Stomach (tissue), 8 donors: ENCODE measurements at regions not wholly inside any gene's neighbourhood (a gene's known extent, or its start where the extent isn't known, plus 50 kb on each side); places are given as distances from the start of the nearest gene placed in this dataset.

Source experiments
- DNase-seq, 2 donors: peaks; one replicate each; pipeline versions ENCODE4 v3.0.0 to v3.0.0-alpha.2; 2013 to 2019
- H3K27ac ChIP-seq, 5 donors: fragments of 200-600 bp in 4 of 5; sonication (generic) in 4 of 5; one replicate each; pipeline ENCODE4 v1.5.1; 2013 to 2019; ENCODE audit warnings: mild to moderate bottlenecking in 1 of 5, moderate library complexity in 1 of 5
- H3K27me3 ChIP-seq, 3 donors: fragments of 200-600 bp; sonication (generic); one replicate each; pipeline ENCODE4 v1.5.1; 2017 to 2019; ENCODE audit warnings: mixed run types in 1 of 3
- H3K36me3 ChIP-seq, 4 donors: fragments of 200-600 bp; sonication (generic); 1 replicate in 3 of 4; 2 replicates in 1 of 4; pipeline ENCODE4 v1.5.1; 2016 to 2019
- H3K4me1 ChIP-seq, 4 donors: fragments of 200-600 bp; sonication (generic); one replicate each; pipeline ENCODE4 v1.5.1; 2016 to 2019
- H3K4me3 ChIP-seq, 4 donors: fragments of 200-600 bp; sonication (generic) in 3 of 4; one replicate each; pipeline ENCODE4 v1.5.1; 2016 to 2019; ENCODE audit warnings: mild to moderate bottlenecking in 1 of 4
- H3K9me3 ChIP-seq, 4 donors: fragments of 200-600 bp; sonication (generic); one replicate each; pipeline ENCODE4 v1.5.1; 2016 to 2019
- CTCF ChIP-seq, 7 experiments: fragments of 450-650 bp in 4 of 7; fragments of 200-600 bp in 3 of 7; sonication (generic) in 3 of 7; IDR thresholded peaks; one replicate each; pipeline ENCODE4 v1.5.1; 2016 to 2019; ENCODE audit warnings: antibody characterized with exemption in 7 of 7, control low read depth in 2 of 7, mild to moderate bottlenecking in 1 of 7
- EP300 ChIP-seq: sonication (generic); formaldehyde crosslinking; IDR thresholded peaks from one replicate; pipeline ENCODE4 v1.6.1; 2017; ENCODE audit warnings: antibody characterized with exemption
- POLR2A ChIP-seq, 4 donors: fragments of 450-650 bp; IDR thresholded peaks; one replicate each; pipeline ENCODE4 v1.6.1; 2016; ENCODE audit warnings: antibody characterized with exemption in 4 of 4, control low read depth in 2 of 4, mild to moderate bottlenecking in 1 of 4, moderate library complexity in 1 of 4
- POLR2AphosphoS5 ChIP-seq, 3 donors: sonication (generic); formaldehyde crosslinking; IDR thresholded peaks; one replicate each; pipeline ENCODE4 v1.6.1; 2016; ENCODE audit warnings: antibody characterized with exemption in 3 of 3
- WGBS, 5 donors: extraction: QIAGEN DNeasy Blood & Tissue Kit in 3 of 5; methylation state at CpG; one replicate each; pipeline versions ENCODE4 v1.1.5 to v1.1.7; 2013 to 2018; 5-methylcytosine and 5-hydroxymethylcytosine counted together
- intact Hi-C: fragments of 100-400 bp; cut with DNase I; formaldehyde crosslinking; loops from one replicate; pipeline ENCODE4 v1.15.1; 2023; ENCODE audit warnings: low total_unique reads
- donor health status: healthy with polysubstance abuse.
- donor health status: Bipolar disorder and iron deficiency.
- donor health status: healthy.

GRCh38 chr2:60633615-60634014 is 80.2 kb upstream of the BCL11A start:
- H3K36me3 ChIP-seq: no peaks in the 10 kb centered on the region
- H3K27ac ChIP-seq: no peak overlapping the region
- no peak for TF ChIP-seq POLR2AphosphoS5 (IDR thresholded peaks at IDR 0.05)
- no peak for TF ChIP-seq EP300
- TF ChIP-seq CTCF (IDR thresholded peaks at IDR 0.05): no peak
- no peak for TF ChIP-seq POLR2A (IDR thresholded peaks at IDR 0.05)
- peaks cover 0 to 7% (median 0%) of the 10 kb centered on the region in 3 donors for H3K27me3 ChIP-seq
- peak in 1 of 2 donors; percentile 6 for DNase-seq
- intact Hi-C loops: no loop called here
- no peaks in the 10 kb centered on the region for H3K9me3 ChIP-seq
- H3K4me1 ChIP-seq: no peaks in the 10 kb centered on the region
- WGBS, 5 donors: 26 to 50% (median 44%) methylated on average over 5 of the region's 5 CpGs
- H3K4me3 ChIP-seq: no peak overlapping the region

DNA sequence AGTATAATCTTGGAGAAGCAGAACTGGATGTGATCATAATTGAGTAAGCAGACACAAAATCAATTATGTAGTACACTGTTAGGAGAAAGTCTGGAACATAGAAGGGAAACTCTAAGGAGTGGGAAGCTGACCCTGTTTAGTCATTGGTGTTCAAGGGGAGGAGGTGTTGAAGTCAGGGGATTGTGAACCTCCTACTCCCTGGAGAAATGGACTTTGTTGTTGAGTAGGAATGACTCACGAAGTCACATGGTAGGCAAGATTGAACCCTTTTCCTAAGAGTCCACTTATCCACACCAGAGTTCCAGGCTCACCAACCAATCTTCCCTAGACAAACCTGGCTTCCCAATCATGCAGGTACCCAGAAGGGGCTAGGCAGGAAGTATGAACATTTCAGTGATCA is 81.0 kb upstream of the BCL11A start:
- intact Hi-C loops: no loop called here
- Histone ChIP-seq H3K27ac (no peak overlapping the region), H3K4me3 (no peak overlapping the region)

DNA sequence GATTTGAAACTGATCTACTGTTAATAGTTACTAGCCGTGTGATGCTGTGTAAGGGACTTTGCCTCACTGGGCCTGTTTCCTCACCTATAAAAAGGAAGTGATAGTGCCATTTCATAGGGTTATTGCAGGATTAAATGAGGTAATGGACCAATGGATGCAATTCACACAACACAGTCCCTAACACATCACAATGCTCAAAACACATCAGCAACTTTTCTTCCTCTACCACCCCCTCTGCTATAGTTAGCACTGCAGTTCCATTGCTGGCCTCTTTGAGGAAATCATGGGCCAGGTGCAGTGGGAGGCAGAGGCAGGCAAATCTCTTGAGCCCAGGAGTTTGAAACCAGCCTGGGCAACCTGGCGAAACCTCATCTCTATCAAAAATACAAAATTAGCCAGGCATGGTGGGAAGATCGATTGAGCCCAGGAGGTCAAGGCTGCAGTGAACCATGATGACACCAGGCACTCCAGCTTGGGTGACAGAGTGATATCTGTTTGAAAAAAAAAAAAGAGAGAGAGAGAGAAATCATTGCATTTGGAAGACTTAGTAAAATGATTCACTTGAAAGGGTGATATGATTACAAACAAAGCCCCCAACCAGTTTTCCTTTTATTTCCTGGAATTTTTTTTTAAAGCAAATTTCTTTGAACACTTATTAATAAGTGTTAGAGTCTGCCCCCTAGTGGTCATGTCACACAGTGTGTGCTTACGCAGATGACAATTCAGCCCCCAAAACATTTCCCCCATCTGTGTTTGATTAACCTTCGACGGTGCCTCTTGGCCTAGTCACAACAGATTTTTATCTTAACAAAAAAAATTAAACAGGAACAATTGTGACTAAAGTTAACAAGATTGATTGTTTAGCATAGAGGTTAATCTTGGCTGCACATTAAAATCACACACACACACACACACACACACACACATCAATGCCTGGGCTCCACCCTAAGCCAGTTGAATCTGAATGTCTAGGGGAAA is 88.6 kb upstream of the BCL11A start:
- Histone ChIP-seq H3K27ac (no peak overlapping the region), H3K9me3 (no peaks in the 10 kb centered on the region), H3K27me3 (peaks cover 0 to 2% (median 0%) of the 10 kb centered on the region in 3 donors), H3K4me3 (no peak overlapping the region), H3K4me1 (no peaks in the 10 kb centered on the region), H3K36me3 (no peaks in the 10 kb centered on the region)
- intact Hi-C loops: no loop called here
- WGBS, 5 donors: 32 to 38% (median 36%) methylated on average over 6 of the region's 6 CpGs
- TF ChIP-seq CTCF (IDR thresholded peaks at IDR 0.05) (peak in 4 of 7 experiments; percentile 35 to 76 (median 60)), EP300 (no peak)
- peak; percentile 29 to 72 for DNase-seq

More for the DNA sequence above, 81.0 kb upstream of the BCL11A start:
- 64 to 94% (median 77%) methylated on average over 1 of the region's 1 CpG for WGBS, 5 donors
- Histone ChIP-seq H3K9me3 (no peaks in the 10 kb centered on the region), H3K4me1 (no peaks in the 10 kb centered on the region), H3K36me3 (no peaks in the 10 kb centered on the region), H3K27me3 (peaks cover 0 to 7% (median 0%) of the 10 kb centered on the region in 3 donors)
- peak in 1 of 2 donors; percentile 29 for DNase-seq
- no peak for TF ChIP-seq EP300
- no peak for TF ChIP-seq POLR2AphosphoS5 (IDR thresholded peaks at IDR 0.05)
- no peak for TF ChIP-seq CTCF (IDR thresholded peaks at IDR 0.05)
- TF ChIP-seq POLR2A (IDR thresholded peaks at IDR 0.05): no peak

DNA sequence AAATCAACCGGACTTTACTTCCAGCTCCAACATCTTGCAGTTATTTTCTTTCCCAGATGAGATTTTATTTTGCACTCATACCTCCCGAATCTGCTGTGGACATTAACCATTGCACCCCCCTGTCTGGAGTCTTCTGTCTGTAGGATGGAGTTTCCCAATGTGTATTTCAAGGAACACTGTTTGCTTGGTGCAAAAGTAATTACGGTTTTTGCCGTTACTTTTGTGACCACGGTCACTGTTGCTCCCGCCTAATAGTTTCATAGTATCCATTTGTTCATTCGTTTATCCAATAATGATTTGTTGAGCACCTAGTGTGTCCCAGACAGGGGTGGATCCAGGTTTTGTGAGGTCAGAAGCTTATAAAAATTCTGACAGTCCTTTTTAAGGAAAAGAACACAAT is 90.3 kb upstream of the BCL11A start:
- TF ChIP-seq POLR2A (IDR thresholded peaks at IDR 0.05): no peak
- DNase-seq: no peak
- Histone ChIP-seq H3K27ac (no peak overlapping the region), H3K9me3 (no peaks in the 10 kb centered on the region), H3K4me3 (no peak overlapping the region), H3K27me3 (peaks cover 0 to 2% (median 0%) of the 10 kb centered on the region in 3 donors), H3K36me3 (no peaks in the 10 kb centered on the region), H3K4me1 (no peaks in the 10 kb centered on the region)
- intact Hi-C loops: no loop called here
- WGBS, 5 donors: 80 to 87% (median 84%) methylated on average over 7 of the region's 7 CpGs

GRCh38 chr2:60644951-60645350 is 91.5 kb upstream of the BCL11A start:
- peak in 1 of 2 donors; percentile 38 for DNase-seq
- Histone ChIP-seq H3K36me3 (no peaks in the 10 kb centered on the region), H3K9me3 (no peaks in the 10 kb centered on the region), H3K4me1 (no peaks in the 10 kb centered on the region), H3K27me3 (peaks cover 0 to 2% (median 0%) of the 10 kb centered on the region in 3 donors), H3K27ac (no peak overlapping the region), H3K4me3 (no peak overlapping the region)
- WGBS, 5 donors: 64 to 82% (median 74%) methylated on average over 6 of the region's 6 CpGs
- TF ChIP-seq CTCF (IDR thresholded peaks at IDR 0.05) (no peak), POLR2A (IDR thresholded peaks at IDR 0.05) (no peak), POLR2AphosphoS5 (IDR thresholded peaks at IDR 0.05) (no peak), EP300 (no peak)
- intact Hi-C loops: no loop called here
